ENCODE measurements at regions not wholly inside any gene's neighbourhood (a gene's known extent, or its start where the extent isn't known, plus 50 kb on each side); places are given as distances from the start of the nearest gene placed in this dataset.

DNA sequence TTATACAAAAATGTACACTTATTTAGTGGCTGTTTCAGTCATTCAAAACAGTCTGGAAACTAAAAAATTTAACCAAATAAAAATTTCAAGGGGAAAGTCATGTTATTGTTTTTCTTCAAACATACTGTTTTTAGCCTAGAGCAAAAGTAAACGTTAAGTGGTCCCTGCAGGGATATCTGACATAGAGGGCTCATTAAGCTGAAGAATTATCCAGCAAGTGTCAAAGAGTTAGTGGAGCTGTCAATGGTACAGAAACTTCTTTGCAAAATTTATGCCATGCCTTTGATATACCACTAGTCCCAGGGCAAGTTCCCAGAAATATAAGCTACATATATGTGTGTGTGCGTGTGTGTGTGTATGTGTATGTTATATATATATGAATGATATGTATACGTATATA is 894.2 kb downstream of the KCNJ2 start:
- no peak overlapping the region for H3K4me2 ChIP-seq
- intact Hi-C loops (cut with micrococcal nuclease; ENCODE audit: unreplicated experiment) = no loop called here
- no peaks in the 10 kb centered on the region for H3K27me3 ChIP-seq (ENCODE audit: insufficient read depth, low read depth)
- no peak overlapping the region for H2AFZ ChIP-seq
- no peaks in the 10 kb centered on the region; the same call in 1 of the 2 replicates for H3K9me3 ChIP-seq (ENCODE audit: insufficient read depth, low read depth)
- H3K27ac ChIP-seq = no peak overlapping the region
- H3K4me3 ChIP-seq = no peak overlapping the region
- no peaks in the 10 kb centered on the region for H3K36me3 ChIP-seq (ENCODE audit: low read depth)
- no peaks in the 10 kb centered on the region for H4K20me1 ChIP-seq (ENCODE audit: insufficient read depth)
- H3K79me2 ChIP-seq (ENCODE audit: low read depth) = no peaks in the 10 kb centered on the region
- no peaks in the 10 kb centered on the region for H3K9me2 ChIP-seq (ENCODE audit: insufficient read depth)
- no peaks in the 10 kb centered on the region for H3F3A ChIP-seq (ENCODE audit: insufficient read depth, low read depth)
- no peak for DNase-seq
- no TSS peak for BruUV-seq (replicated peaks)
- no peak for TF ChIP-seq EZH2 (IDR thresholded peaks at IDR 0.05; ENCODE audit: low read depth)
- TF ChIP-seq, protein P1, sequence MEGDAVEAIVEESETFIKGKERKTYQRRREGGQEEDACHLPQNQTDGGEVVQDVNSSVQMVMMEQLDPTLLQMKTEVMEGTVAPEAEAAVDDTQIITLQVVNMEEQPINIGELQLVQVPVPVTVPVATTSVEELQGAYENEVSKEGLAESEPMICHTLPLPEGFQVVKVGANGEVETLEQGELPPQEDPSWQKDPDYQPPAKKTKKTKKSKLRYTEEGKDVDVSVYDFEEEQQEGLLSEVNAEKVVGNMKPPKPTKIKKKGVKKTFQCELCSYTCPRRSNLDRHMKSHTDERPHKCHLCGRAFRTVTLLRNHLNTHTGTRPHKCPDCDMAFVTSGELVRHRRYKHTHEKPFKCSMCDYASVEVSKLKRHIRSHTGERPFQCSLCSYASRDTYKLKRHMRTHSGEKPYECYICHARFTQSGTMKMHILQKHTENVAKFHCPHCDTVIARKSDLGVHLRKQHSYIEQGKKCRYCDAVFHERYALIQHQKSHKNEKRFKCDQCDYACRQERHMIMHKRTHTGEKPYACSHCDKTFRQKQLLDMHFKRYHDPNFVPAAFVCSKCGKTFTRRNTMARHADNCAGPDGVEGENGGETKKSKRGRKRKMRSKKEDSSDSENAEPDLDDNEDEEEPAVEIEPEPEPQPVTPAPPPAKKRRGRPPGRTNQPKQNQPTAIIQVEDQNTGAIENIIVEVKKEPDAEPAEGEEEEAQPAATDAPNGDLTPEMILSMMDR (conservative IDR thresholded peaks at IDR 0.05) = no peak
- ChIA-PET CTCF (no interaction called here), POLR2A (ENCODE audit: unreplicated experiment) (interaction anchor here (0.7 kb wide), 1 partner anchor 13 kb away, joined by 3 read pairs; no protein-coding TSS in a partner anchor)
- H3K4me1 ChIP-seq (replicated peaks; ENCODE audit: insufficient read depth) = no peaks in the 10 kb centered on the region

- BruUV-seq (replicated peaks) = no TSS peak
- CTCF ChIA-PET = no interaction called here
These were observed 898.5 kb downstream of the KCNJ2 start for GRCh38 chr17:71067669-71068407.

DNA sequence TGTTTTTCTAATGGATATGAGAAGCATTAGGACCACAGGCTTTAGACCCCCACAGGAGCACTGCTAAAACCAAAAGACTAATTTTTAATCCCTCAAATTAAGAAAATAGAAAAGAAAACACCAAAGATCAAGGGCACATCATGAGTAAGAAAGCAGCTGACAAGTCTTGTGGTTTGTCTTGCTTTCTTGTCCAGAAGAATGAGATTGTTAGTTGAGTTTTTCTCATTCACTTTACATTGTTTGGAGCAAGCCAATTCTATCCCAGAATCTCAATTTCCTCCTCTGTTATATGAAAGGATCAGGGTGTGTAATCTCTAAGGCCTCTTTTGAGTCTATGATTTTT is 899.0 kb downstream of the KCNJ2 start:
- ChIA-PET CTCF (no interaction called here), POLR2A (ENCODE audit: unreplicated experiment) (no interaction called here)
- Histone ChIP-seq H3K27ac (no peak overlapping the region), H3F3A (ENCODE audit: insufficient read depth, low read depth) (peaks cover 6% of the 10 kb centered on the region; the same call in 1 of the 2 replicates), H3K4me1 (replicated peaks; ENCODE audit: insufficient read depth) (peaks cover 10% of the 10 kb centered on the region; the same call in 1 of the 2 replicates), H3K36me3 (ENCODE audit: low read depth) (no peaks in the 10 kb centered on the region), H3K4me3 (no peak overlapping the region), H3K79me2 (ENCODE audit: low read depth) (no peaks in the 10 kb centered on the region), H3K9me2 (ENCODE audit: insufficient read depth) (no peaks in the 10 kb centered on the region), H3K27me3 (ENCODE audit: insufficient read depth, low read depth) (no peaks in the 10 kb centered on the region), H4K20me1 (ENCODE audit: insufficient read depth) (no peaks in the 10 kb centered on the region), H3K9me3 (ENCODE audit: insufficient read depth, low read depth) (no peaks in the 10 kb centered on the region; the same call in 1 of the 2 replicates), H3K4me2 (no peak overlapping the region), H2AFZ (peak overlapping the region; percentile 61; the same call in 1 of the 2 replicates)
- intact Hi-C loops (cut with micrococcal nuclease; ENCODE audit: unreplicated experiment) = no loop called here
- no peak for DNase-seq
- TF ChIP-seq, protein P1 (conservative IDR thresholded peaks at IDR 0.05) = no peak
- BruUV-seq (replicated peaks) = no TSS peak

More at GRCh38 chr17:71067669-71068407, 898.5 kb downstream of the KCNJ2 start:
- no peaks in the 10 kb centered on the region for H3K79me2 ChIP-seq (ENCODE audit: low read depth)
- POLR2A ChIA-PET (ENCODE audit: unreplicated experiment) = no interaction called here
- no peak for DNase-seq
- peaks cover 6% of the 10 kb centered on the region; the same call in 1 of the 2 replicates for H3F3A ChIP-seq (ENCODE audit: insufficient read depth, low read depth)
- H3K27ac ChIP-seq = no peak overlapping the region
- intact Hi-C loops (cut with micrococcal nuclease; ENCODE audit: unreplicated experiment) = no loop called here
- no peaks in the 10 kb centered on the region for H3K27me3 ChIP-seq (ENCODE audit: insufficient read depth, low read depth)
- H3K36me3 ChIP-seq (ENCODE audit: low read depth) = no peaks in the 10 kb centered on the region
- no peaks in the 10 kb centered on the region for H4K20me1 ChIP-seq (ENCODE audit: insufficient read depth)
- TF ChIP-seq EZH2 (IDR thresholded peaks at IDR 0.05; ENCODE audit: low read depth) = no peak
- TF ChIP-seq, protein P1 (conservative IDR thresholded peaks at IDR 0.05) = no peak
- H2AFZ ChIP-seq = no peak overlapping the region
- no peaks in the 10 kb centered on the region; the same call in 1 of the 2 replicates for H3K9me3 ChIP-seq (ENCODE audit: insufficient read depth, low read depth)
- H3K4me1 ChIP-seq (replicated peaks; ENCODE audit: insufficient read depth) = peaks cover 9% of the 10 kb centered on the region; the same call in 1 of the 2 replicates
- H3K9me2 ChIP-seq (ENCODE audit: insufficient read depth) = no peaks in the 10 kb centered on the region
- H3K4me2 ChIP-seq = no peak overlapping the region
- no peak overlapping the region for H3K4me3 ChIP-seq

Data from PC-9 (cell line).